ENCODE measurements at regions not wholly inside any gene's neighbourhood (a gene's known extent, or its start where the extent isn't known, plus 50 kb on each side); places are given as distances from the start of the nearest gene placed in this dataset.
"Not testable (repeated sequence)": the region's sequence is repeated elsewhere in the genome, so short reads cannot be mapped to it uniquely, and the experiment has no call there.

GRCh38 chr10:21343087-21343486, 182.4 kb downstream of the SKIDA1 start:
- no peak for DNase-seq (ENCODE audit: low spot score)
- Mint-ChIP-seq H3K9me3 (ENCODE audit: unreplicated experiment) (no peaks in the 10 kb centered on the region), H3K36me3 (ENCODE audit: low read depth, unreplicated experiment) (no peaks in the 10 kb centered on the region), H3K4me3 (ENCODE audit: unreplicated experiment) (no peak overlapping the region), H3K27me3 (ENCODE audit: unreplicated experiment) (peaks cover 3% of the 10 kb centered on the region), H3K27ac (ENCODE audit: unreplicated experiment) (no peak overlapping the region), H3K4me1 (ENCODE audit: unreplicated experiment) (no peaks in the 10 kb centered on the region)
- TF ChIP-seq, protein P1, sequence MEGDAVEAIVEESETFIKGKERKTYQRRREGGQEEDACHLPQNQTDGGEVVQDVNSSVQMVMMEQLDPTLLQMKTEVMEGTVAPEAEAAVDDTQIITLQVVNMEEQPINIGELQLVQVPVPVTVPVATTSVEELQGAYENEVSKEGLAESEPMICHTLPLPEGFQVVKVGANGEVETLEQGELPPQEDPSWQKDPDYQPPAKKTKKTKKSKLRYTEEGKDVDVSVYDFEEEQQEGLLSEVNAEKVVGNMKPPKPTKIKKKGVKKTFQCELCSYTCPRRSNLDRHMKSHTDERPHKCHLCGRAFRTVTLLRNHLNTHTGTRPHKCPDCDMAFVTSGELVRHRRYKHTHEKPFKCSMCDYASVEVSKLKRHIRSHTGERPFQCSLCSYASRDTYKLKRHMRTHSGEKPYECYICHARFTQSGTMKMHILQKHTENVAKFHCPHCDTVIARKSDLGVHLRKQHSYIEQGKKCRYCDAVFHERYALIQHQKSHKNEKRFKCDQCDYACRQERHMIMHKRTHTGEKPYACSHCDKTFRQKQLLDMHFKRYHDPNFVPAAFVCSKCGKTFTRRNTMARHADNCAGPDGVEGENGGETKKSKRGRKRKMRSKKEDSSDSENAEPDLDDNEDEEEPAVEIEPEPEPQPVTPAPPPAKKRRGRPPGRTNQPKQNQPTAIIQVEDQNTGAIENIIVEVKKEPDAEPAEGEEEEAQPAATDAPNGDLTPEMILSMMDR (IDR thresholded peaks at IDR 0.05; ENCODE audit: unreplicated experiment), result no peak

GRCh38 chr10:21342499-21342898, 183.0 kb downstream of the SKIDA1 start:
- H3K27me3 Mint-ChIP-seq (ENCODE audit: unreplicated experiment); DNase-seq (ENCODE audit: low spot score); H3K9me3 Mint-ChIP-seq (ENCODE audit: unreplicated experiment); H3K4me3 Mint-ChIP-seq (ENCODE audit: unreplicated experiment); H3K4me1 Mint-ChIP-seq (ENCODE audit: unreplicated experiment); H3K27ac Mint-ChIP-seq (ENCODE audit: unreplicated experiment); H3K36me3 Mint-ChIP-seq (ENCODE audit: low read depth, unreplicated experiment): not testable (repeated sequence)

DNA sequence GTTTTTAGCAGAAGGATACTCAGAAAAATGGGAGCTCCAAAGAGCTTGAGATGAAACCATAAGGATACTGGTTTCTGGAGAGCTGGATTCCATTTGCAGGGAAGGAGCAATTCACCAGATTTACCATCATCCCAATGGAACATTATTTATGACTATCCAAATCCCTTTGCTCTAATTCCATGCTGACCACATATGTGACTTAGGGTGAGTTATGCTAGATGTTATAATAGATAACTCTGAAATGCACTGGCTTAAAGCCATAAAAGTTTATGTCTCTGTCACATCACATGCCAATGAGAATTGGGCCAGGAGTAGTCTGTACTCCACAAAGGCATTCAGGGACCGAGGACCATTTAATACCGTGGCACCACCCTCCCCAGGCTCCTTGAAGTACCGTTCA, 185.2 kb downstream of the SKIDA1 start:
- TF ChIP-seq, protein P1 (IDR thresholded peaks at IDR 0.05; ENCODE audit: unreplicated experiment), result no peak
- DNase-seq (ENCODE audit: low spot score), result no peak
- peaks cover 6% of the 10 kb centered on the region for H3K27me3 Mint-ChIP-seq (ENCODE audit: unreplicated experiment)
- H3K4me3 Mint-ChIP-seq (ENCODE audit: unreplicated experiment), result no peak overlapping the region
- no peak overlapping the region for H3K27ac Mint-ChIP-seq (ENCODE audit: unreplicated experiment)
- no peaks in the 10 kb centered on the region for H3K9me3 Mint-ChIP-seq (ENCODE audit: unreplicated experiment)
- H3K36me3 Mint-ChIP-seq (ENCODE audit: low read depth, unreplicated experiment), result no peaks in the 10 kb centered on the region
- H3K4me1 Mint-ChIP-seq (ENCODE audit: unreplicated experiment), result no peaks in the 10 kb centered on the region

DNA sequence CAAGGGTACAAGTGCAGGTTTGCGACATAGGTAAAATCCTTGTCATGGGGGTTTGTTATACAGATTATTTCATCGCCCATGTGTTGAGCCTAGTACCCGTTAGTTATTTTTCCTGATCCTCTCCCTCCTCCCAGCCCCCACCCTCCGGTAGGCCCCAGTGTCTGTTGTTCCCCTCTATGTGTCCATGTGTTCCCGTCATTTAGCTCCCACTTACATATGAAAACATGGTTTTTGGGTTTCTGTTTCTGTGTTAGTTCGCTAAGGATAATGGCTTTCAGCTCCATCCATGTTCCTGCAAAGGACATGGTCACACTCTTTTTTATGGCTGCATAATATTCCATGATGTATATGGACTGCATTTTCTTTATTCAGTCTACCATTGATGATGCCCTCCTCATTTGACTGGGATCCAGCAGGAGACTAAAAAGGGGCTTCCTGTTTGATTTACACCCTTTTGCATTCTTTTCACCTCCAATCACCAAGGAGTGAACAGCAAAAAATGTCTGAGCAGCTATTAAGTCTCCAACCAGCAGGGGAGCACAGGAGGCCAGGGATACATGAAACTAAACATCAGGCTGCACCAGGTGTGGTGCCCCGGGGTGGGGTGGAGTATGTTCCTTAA, 188.2 kb downstream of the SKIDA1 start:
- DNase-seq (ENCODE audit: low spot score), result no peak
- TF ChIP-seq, protein P1 (IDR thresholded peaks at IDR 0.05; ENCODE audit: unreplicated experiment), result peak; percentile 13
- Mint-ChIP-seq H3K36me3 (ENCODE audit: low read depth, unreplicated experiment) (no peaks in the 10 kb centered on the region), H3K27me3 (ENCODE audit: unreplicated experiment) (peaks cover 6% of the 10 kb centered on the region), H3K4me1 (ENCODE audit: unreplicated experiment) (no peaks in the 10 kb centered on the region), H3K9me3 (ENCODE audit: unreplicated experiment) (no peaks in the 10 kb centered on the region), H3K4me3 (ENCODE audit: unreplicated experiment) (no peak overlapping the region), H3K27ac (ENCODE audit: unreplicated experiment) (no peak overlapping the region)

GRCh38 chr10:21336476-21337170, 188.9 kb downstream of the SKIDA1 start:
- Mint-ChIP-seq H3K4me1 (ENCODE audit: unreplicated experiment) (no peaks in the 10 kb centered on the region), H3K4me3 (ENCODE audit: unreplicated experiment) (no peak overlapping the region), H3K27ac (ENCODE audit: unreplicated experiment) (no peak overlapping the region), H3K9me3 (ENCODE audit: unreplicated experiment) (no peaks in the 10 kb centered on the region), H3K36me3 (ENCODE audit: low read depth, unreplicated experiment) (no peaks in the 10 kb centered on the region), H3K27me3 (ENCODE audit: unreplicated experiment) (peaks cover 4% of the 10 kb centered on the region)
- TF ChIP-seq, protein P1 (IDR thresholded peaks at IDR 0.05; ENCODE audit: unreplicated experiment), result no peak
- DNase-seq (ENCODE audit: low spot score), result no peak
